Activated T-cell treated with anti-CD3 and anti-CD28 coated beads, Interleukin-2, amount 50 U/mL, for 72 hours (primary cell): ENCODE measurements at regions not wholly inside any gene's neighbourhood (a gene's known extent, or its start where the extent isn't known, plus 50 kb on each side); places are given as distances from the start of the nearest gene placed in this dataset.
"Not testable (repeated sequence)": the region's sequence is repeated elsewhere in the genome, so short reads cannot be mapped to it uniquely, and the experiment has no call there.

Experiments used
- ATAC-seq, 2 donors: fragments of 150-1000 bp; cut with Tn5 transposase; replicated peaks in 1 of 2; 2 replicates each; pipeline ENCODE4 v1.10.0; 2021; ENCODE audit warnings: moderate library complexity in 2 of 2, mild to moderate bottlenecking in 1 of 2
- DNase-seq, 2 donors: peaks; one replicate each; pipeline ENCODE4 v3.0.0; 2021 to 2022; ENCODE audit warnings: mixed read lengths in 1 of 2
- H3K27ac Mint-ChIP-seq: one replicate; pipeline ENCODE4 v1.8.0; 2022; ENCODE audit warnings: mild to moderate bottlenecking, moderate library complexity, mixed read lengths
- H3K27me3 Mint-ChIP-seq: one replicate; pipeline ENCODE4 v1.8.0; 2022; ENCODE audit warnings: low read depth, mixed read lengths
- H3K36me3 Mint-ChIP-seq, 2 donors: one replicate each; pipeline ENCODE4 v1.8.0; 2022; ENCODE audit warnings: mixed read lengths in 2 of 2, mild to moderate bottlenecking in 1 of 2; ENCODE audit not compliant: insufficient read depth in 2 of 2
- H3K4me1 Mint-ChIP-seq: one replicate; pipeline ENCODE4 v1.8.0; 2022; ENCODE audit warnings: low read depth, mixed read lengths
- H3K4me3 Mint-ChIP-seq, 2 donors: one replicate each; pipeline ENCODE4 v1.8.0; 2022; ENCODE audit warnings: mild to moderate bottlenecking in 2 of 2, mixed read lengths in 2 of 2, moderate library complexity in 2 of 2
- H3K9me3 Mint-ChIP-seq, 2 donors: one replicate each; pipeline ENCODE4 v1.8.0; 2022; ENCODE audit warnings: mixed read lengths in 2 of 2

GRCh38 chr12:43206396-43206795, 345.6 kb downstream of the ADAMTS20 start:
- H3K36me3 Mint-ChIP-seq = no peaks in the 10 kb centered on the region
- no peak overlapping the region for H3K4me3 Mint-ChIP-seq
- ATAC-seq = no peak
- H3K27me3 Mint-ChIP-seq = no peaks in the 10 kb centered on the region
- no peak for DNase-seq
- no peaks in the 10 kb centered on the region for H3K4me1 Mint-ChIP-seq
- no peaks in the 10 kb centered on the region for H3K9me3 Mint-ChIP-seq
- no peak overlapping the region for H3K27ac Mint-ChIP-seq

- H3K27me3 Mint-ChIP-seq = no peaks in the 10 kb centered on the region
- no peaks in the 10 kb centered on the region for H3K4me1 Mint-ChIP-seq
- H3K27ac Mint-ChIP-seq = no peak overlapping the region
- ATAC-seq = no peak
- DNase-seq = no peak
- peaks cover 0 to 2% of the 10 kb centered on the region in 2 donors for H3K9me3 Mint-ChIP-seq
- H3K4me3 Mint-ChIP-seq = no peak overlapping the region
- no peaks in the 10 kb centered on the region for H3K36me3 Mint-ChIP-seq
These were observed 353.4 kb downstream of the ADAMTS20 start for GRCh38 chr12:43198608-43199007.

- Mint-ChIP-seq H3K4me3 (no peak overlapping the region), H3K36me3 (peaks cover 0 to 1% of the 10 kb centered on the region in 2 donors), H3K27ac (no peak overlapping the region), H3K9me3 (peaks cover 0 to 7% of the 10 kb centered on the region in 2 donors), H3K27me3 (no peaks in the 10 kb centered on the region), H3K4me1 (no peaks in the 10 kb centered on the region)
- ATAC-seq (no peak), DNase-seq (no peak)
These were observed 355.6 kb downstream of the ADAMTS20 start for GRCh38 chr12:43196268-43196907.

DNA sequence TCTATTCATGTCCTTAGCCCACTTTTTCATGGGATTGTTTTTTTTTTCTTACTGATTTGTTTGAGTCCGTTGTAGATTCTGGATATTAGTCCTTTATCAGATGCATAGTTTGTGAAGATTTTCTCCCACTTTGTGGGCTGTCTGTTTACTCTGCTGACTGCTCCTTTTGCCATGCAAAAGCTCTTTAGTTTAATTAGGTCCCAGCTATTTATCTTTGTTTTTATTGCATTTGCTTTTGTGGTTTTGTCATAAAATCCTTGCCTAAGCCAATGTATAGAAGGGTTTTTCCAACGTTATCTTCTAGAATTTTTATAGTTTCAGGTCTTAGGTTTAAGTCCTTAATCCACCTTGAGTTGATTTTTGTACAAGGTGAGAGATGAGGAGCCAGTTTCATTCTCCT, 358.9 kb downstream of the ADAMTS20 start:
- H3K4me3 Mint-ChIP-seq, H3K27me3 Mint-ChIP-seq, H3K36me3 Mint-ChIP-seq, ATAC-seq, H3K27ac Mint-ChIP-seq, DNase-seq, H3K4me1 Mint-ChIP-seq: not testable (repeated sequence)
- H3K9me3 Mint-ChIP-seq = peaks cover 4 to 11% of the 10 kb centered on the region in 2 donors

DNA sequence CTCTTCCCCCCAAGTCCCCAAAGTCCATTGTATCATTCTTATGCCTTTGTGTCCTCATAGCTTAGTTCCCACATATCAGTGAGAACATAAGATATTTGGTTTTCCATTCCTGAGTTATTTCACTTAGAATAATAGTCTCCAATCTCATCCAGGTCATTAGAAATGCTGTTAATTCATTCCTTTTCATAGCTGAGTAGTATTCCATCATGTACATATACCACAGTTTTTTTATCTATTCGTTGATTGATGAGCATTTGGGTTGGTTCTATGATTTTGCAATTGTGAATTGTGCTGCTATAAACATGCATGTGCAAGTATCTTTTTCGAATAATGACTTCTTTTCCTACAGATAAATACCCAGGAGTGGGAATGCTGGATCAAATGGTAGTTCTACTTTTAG, 359.6 kb downstream of the ADAMTS20 start:
- not testable (repeated sequence) for H3K4me3 Mint-ChIP-seq, H3K36me3 Mint-ChIP-seq, H3K27me3 Mint-ChIP-seq, DNase-seq, H3K27ac Mint-ChIP-seq, H3K4me1 Mint-ChIP-seq, ATAC-seq
- H3K9me3 Mint-ChIP-seq = peaks cover 4 to 12% of the 10 kb centered on the region in 2 donors

- Mint-ChIP-seq H3K27ac (no peak overlapping the region), H3K9me3 (peaks cover 11% of the 10 kb centered on the region in 2 donors), H3K4me3 (no peak overlapping the region), H3K4me1 (no peaks in the 10 kb centered on the region), H3K27me3 (no peaks in the 10 kb centered on the region), H3K36me3 (no peaks in the 10 kb centered on the region)
- no peak for DNase-seq
- no peak for ATAC-seq
These were observed 371.8 kb downstream of the ADAMTS20 start for GRCh38 chr12:43180242-43180641.

DNA sequence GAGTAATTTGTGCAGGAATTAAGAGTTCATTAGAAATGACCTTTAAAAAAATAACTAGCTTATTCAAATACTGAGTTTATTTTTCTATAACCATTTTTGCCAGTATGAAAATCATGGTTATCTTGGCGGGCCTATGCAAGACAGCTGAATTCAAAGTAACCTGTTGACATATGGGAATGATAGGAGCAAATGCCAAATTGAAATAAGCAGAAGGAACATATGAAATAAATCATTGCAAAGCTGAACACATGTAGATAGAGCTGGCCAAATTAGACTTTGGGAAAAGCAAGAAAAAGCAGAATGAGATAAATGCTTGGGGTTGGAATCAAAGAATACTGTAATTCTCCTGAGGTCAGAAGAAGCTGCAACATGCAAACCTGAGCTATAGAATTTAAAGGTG, 372.5 kb downstream of the ADAMTS20 start:
- Mint-ChIP-seq H3K4me1 (no peaks in the 10 kb centered on the region), H3K36me3 (no peaks in the 10 kb centered on the region), H3K9me3 (peaks cover 11 to 12% of the 10 kb centered on the region in 2 donors), H3K27me3 (no peaks in the 10 kb centered on the region), H3K4me3 (no peak overlapping the region), H3K27ac (no peak overlapping the region)
- ATAC-seq (no peak), DNase-seq (no peak)

- no peaks in the 10 kb centered on the region for H3K36me3 Mint-ChIP-seq
- no peaks in the 10 kb centered on the region for H3K27me3 Mint-ChIP-seq
- ATAC-seq (no peak), DNase-seq (no peak)
- H3K4me3 Mint-ChIP-seq = no peak overlapping the region
- H3K4me1 Mint-ChIP-seq = no peaks in the 10 kb centered on the region
- peaks cover 3 to 4% of the 10 kb centered on the region in 2 donors for H3K9me3 Mint-ChIP-seq
- no peak overlapping the region for H3K27ac Mint-ChIP-seq
These were observed 374.7 kb downstream of the ADAMTS20 start for GRCh38 chr12:43177276-43177675.

DNA sequence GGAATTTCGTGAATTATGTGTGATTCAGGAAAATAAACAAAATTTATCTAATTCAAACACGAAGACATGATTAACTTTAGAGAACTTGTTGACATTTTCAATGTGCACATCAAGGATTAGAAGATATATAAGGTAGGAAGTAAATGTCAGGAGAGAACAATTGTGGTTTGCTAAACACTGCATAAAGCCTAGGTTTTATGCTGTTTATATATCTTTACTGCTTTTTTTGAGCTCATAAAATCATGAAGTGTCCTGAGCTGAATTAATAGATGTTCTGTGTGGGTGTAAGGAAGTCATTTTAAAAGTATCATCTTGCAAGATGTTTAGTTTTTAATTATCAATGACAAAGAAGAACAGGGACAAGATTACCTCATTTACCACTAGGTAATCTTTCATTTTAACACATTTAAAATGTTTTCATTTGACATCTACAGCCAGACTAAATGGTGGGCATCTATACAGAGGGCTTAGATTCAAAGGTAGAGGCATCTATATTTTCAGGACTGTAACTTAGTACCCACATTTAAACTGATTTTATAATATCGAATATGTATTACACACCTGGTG, 382.8 kb downstream of the ADAMTS20 start:
- Mint-ChIP-seq H3K36me3 (no peaks in the 10 kb centered on the region), H3K27ac (no peak overlapping the region), H3K4me3 (no peak overlapping the region), H3K4me1 (no peaks in the 10 kb centered on the region), H3K9me3 (no peaks in the 10 kb centered on the region), H3K27me3 (no peaks in the 10 kb centered on the region)
- ATAC-seq = no peak
- DNase-seq = no peak

DNA sequence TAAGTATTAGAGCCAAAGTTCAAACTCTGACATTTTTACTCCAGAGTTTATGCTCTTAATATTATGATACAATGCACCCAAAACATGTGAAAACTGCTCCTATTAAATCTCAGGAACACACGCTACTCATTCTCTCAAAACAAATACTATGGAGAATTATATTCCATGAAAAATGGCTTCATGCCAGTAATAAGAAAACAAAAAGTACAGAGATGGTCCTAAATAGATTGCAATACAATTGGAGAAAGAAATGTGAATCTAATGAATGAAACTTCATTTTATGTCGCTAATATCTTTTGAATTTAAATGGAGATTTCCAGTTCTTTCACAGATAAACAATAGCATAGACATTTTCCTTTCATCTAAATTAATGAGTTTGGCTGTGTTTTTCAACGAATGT, 384.3 kb downstream of the ADAMTS20 start:
- no peak for ATAC-seq

DNA sequence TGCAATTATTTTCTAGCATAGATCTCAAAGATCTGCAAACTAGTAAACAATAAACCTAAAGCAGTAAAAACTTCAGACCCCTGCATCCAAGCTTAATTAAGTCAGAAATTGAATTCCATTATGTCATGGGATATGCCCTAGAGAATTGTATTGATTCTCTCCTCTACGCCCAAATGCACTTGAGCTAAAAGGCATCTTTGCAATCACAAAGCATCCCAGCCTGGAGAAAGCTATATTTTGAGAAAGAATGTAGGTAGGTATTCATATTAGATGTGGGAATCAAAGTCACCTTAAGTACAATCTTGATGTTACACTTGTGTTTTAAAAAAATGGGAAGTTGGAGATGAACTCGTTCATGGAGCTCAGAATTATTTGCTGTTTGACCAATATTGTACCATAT, 386.7 kb downstream of the ADAMTS20 start:
- DNase-seq (no peak), ATAC-seq (no peak)
- Mint-ChIP-seq H3K4me1 (no peaks in the 10 kb centered on the region), H3K36me3 (no peaks in the 10 kb centered on the region), H3K4me3 (no peak overlapping the region), H3K27me3 (no peaks in the 10 kb centered on the region), H3K27ac (no peak overlapping the region), H3K9me3 (no peaks in the 10 kb centered on the region)

More for the DNA sequence above, 384.3 kb downstream of the ADAMTS20 start:
- Mint-ChIP-seq H3K4me1 (no peaks in the 10 kb centered on the region), H3K27me3 (no peaks in the 10 kb centered on the region), H3K9me3 (no peaks in the 10 kb centered on the region), H3K36me3 (no peaks in the 10 kb centered on the region), H3K4me3 (no peak overlapping the region), H3K27ac (no peak overlapping the region)
- no peak for DNase-seq

DNA sequence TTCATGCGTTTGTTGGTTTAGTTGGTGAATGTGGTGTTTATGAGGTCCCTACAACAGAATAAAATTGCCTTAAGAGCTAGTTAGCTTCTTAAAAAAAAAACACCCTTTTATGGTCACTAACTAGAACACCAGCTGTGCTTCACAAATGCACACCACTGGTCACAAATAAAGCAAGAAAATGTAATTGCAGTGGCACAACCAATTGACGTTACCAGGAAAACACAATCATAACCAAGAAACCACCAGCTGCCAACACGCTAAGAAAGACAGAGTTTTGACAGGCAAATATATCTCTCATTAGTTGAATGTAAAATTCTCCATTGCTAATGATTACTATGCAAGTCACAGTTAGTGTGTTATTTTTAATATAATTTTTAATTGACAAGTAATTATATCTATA, 389.9 kb downstream of the ADAMTS20 start:
- DNase-seq (no peak), ATAC-seq (no peak)
- H3K27me3 Mint-ChIP-seq = no peaks in the 10 kb centered on the region
- no peaks in the 10 kb centered on the region for H3K4me1 Mint-ChIP-seq
- H3K36me3 Mint-ChIP-seq = no peaks in the 10 kb centered on the region
- H3K9me3 Mint-ChIP-seq = peaks cover 0 to 1% of the 10 kb centered on the region in 2 donors
- no peak overlapping the region for H3K4me3 Mint-ChIP-seq
- H3K27ac Mint-ChIP-seq = no peak overlapping the region

- Mint-ChIP-seq H3K36me3 (no peaks in the 10 kb centered on the region), H3K27ac (no peak overlapping the region), H3K27me3 (no peaks in the 10 kb centered on the region), H3K4me1 (no peaks in the 10 kb centered on the region), H3K4me3 (no peak overlapping the region), H3K9me3 (peaks cover 0 to 3% of the 10 kb centered on the region in 2 donors)
- no peak for ATAC-seq
- no peak for DNase-seq
These were observed 392.5 kb downstream of the ADAMTS20 start for GRCh38 chr12:43159506-43159905.

DNA sequence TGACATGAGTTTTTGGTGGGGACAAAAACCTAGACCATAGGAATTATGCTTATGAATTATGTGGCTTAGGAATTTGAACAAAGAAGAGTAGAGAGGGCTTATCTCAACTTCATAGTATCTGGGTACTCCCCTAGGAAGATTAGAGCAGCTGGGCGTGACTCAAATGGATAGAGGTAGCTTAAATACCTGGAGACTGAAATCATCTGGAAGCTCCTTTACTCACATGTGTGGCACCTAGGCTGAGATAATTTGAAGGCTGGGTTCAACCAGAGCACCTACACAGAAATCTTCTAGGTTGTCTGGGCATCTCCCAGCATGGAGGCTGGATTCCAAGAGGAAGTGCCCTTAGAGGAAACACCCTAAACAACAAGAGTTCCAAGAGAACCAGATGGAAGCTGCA, 393.9 kb downstream of the ADAMTS20 start:
- H3K9me3 Mint-ChIP-seq = peaks cover 0 to 3% of the 10 kb centered on the region in 2 donors
- no peaks in the 10 kb centered on the region for H3K36me3 Mint-ChIP-seq
- DNase-seq (no peak), ATAC-seq (no peak)
- H3K27me3 Mint-ChIP-seq = no peaks in the 10 kb centered on the region
- H3K4me1 Mint-ChIP-seq = no peaks in the 10 kb centered on the region
- H3K27ac Mint-ChIP-seq = no peak overlapping the region
- H3K4me3 Mint-ChIP-seq = no peak overlapping the region
